ENCODE measurements at regions not wholly inside any gene's neighbourhood (a gene's known extent, or its start where the extent isn't known, plus 50 kb on each side); places are given as distances from the start of the nearest gene placed in this dataset.
"Not testable (repeated sequence)": the region's sequence is repeated elsewhere in the genome, so short reads cannot be mapped to it uniquely, and the experiment has no call there.

DNA sequence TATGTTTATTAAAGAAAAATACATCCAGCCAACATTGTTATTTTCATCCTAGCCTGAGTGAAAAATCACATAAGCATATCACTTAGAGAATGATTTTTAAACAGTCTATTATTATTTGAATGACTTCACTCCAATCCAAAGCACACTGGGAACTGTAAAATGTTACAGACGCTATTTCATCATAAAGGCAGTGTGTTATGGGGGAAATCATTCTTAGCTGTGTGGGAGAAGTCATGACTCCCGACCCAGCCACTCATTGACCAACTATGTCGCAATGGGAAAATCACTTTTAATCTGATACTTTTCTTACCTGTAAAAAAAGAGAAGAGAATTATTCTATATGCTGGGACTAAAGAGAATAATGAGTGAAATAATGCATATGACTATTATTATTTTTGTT is 653.6 kb downstream of the TTLL7 start:
- H2AFZ ChIP-seq (replicated peaks; ENCODE audit: low read length, poor library complexity); H3K27me3 ChIP-seq (ENCODE audit: control insufficient read depth, insufficient read depth, low read length); ATAC-seq (ENCODE audit: low read depth); H2AK5ac ChIP-seq (ENCODE audit: low read depth, low read length); H2BK20ac ChIP-seq (ENCODE audit: low read depth, low read length); H3K79me1 ChIP-seq (ENCODE audit: low read depth in 1 of 2, low read length in 2 of 2); H3K9me3 ChIP-seq (ENCODE audit: control insufficient read depth, insufficient read depth, low read length); H3K56ac ChIP-seq (ENCODE audit: extremely low read depth, insufficient read depth, low read length); H4K8ac ChIP-seq (ENCODE audit: low read depth in 2 of 2, low read length in 2 of 2); H4K20me1 ChIP-seq (ENCODE audit: insufficient read depth, low read length); H3K23ac ChIP-seq (ENCODE audit: low read depth, low read length); BruUV-seq (replicated peaks); H3K14ac ChIP-seq (replicated peaks; ENCODE audit: low read depth, low read length); in situ Hi-C loops (cut with MboI; ENCODE audit: low sequenced_read_pairs); H3K9ac ChIP-seq (ENCODE audit: low read depth, low read length); H3K18ac ChIP-seq (ENCODE audit: low read depth, low read length); H2BK120ac ChIP-seq (ENCODE audit: low read depth, low read length); intact Hi-C loops (cut with micrococcal nuclease); POLR2A ChIA-PET (ENCODE audit: unreplicated experiment); H3K36me3 ChIP-seq (ENCODE audit: control insufficient read depth, insufficient read depth, low read length); H3K4me2 ChIP-seq (ENCODE audit: low read depth, low read length); H4K5ac ChIP-seq (ENCODE audit: low read depth, low read length); H2BK5ac ChIP-seq (ENCODE audit: low read depth, low read length, poor library complexity, severe bottlenecking); H4K91ac ChIP-seq (ENCODE audit: insufficient read depth, low read depth, low read length); CTCF ChIA-PET; H2AK9ac ChIP-seq (replicated peaks; ENCODE audit: low read depth, low read length, poor library complexity); H3K4me1 ChIP-seq (ENCODE audit: control insufficient read depth, insufficient read depth, low read length); dilution Hi-C loops (cut with HindIII; ENCODE audit: low sequenced_read_pairs, unreplicated experiment); H3K4me3 ChIP-seq (ENCODE audit: insufficient read depth, low read depth, low read length); H3K27ac ChIP-seq (ENCODE audit: insufficient read depth, low read length); H3K9me1 ChIP-seq (ENCODE audit: insufficient read depth, low read length); H3K4ac ChIP-seq (ENCODE audit: low read depth, low read length); H2BK15ac ChIP-seq (ENCODE audit: low read depth, low read length): not testable (repeated sequence)
- DNase-seq, result peak; percentile 0
- TF ChIP-seq CEBPB (IDR thresholded peaks at IDR 0.05; ENCODE audit: low read depth, low read length), result 0 out of 2 replicates have a peak, but pooled peaks have one; percentile 39
- WGBS, 2 experiments (ENCODE audit: extremely low coverage in 2 of 2, insufficient read length in 1 of 2), result no CpG with 5 or more reads among the region's 3 CpGs

GRCh38 chr1:83343767-83344166 is 655.2 kb downstream of the TTLL7 start:
- WGBS, 2 experiments (ENCODE audit: extremely low coverage in 2 of 2, insufficient read length in 1 of 2), result no CpG with 5 or more reads among the region's 6 CpGs

More at GRCh38 chr1:83343767-83344166, 655.2 kb downstream of the TTLL7 start:
- dilution Hi-C loops (cut with HindIII; ENCODE audit: low sequenced_read_pairs, unreplicated experiment); H3K27ac ChIP-seq (ENCODE audit: insufficient read depth, low read length); H3K9me3 ChIP-seq (ENCODE audit: control insufficient read depth, insufficient read depth, low read length); H3K4me3 ChIP-seq (ENCODE audit: insufficient read depth, low read depth, low read length); in situ Hi-C loops (cut with MboI; ENCODE audit: low sequenced_read_pairs); H3K56ac ChIP-seq (ENCODE audit: extremely low read depth, insufficient read depth, low read length); H2AK9ac ChIP-seq (replicated peaks; ENCODE audit: low read depth, low read length, poor library complexity); H3K79me1 ChIP-seq (ENCODE audit: low read depth in 1 of 2, low read length in 2 of 2); intact Hi-C loops (cut with micrococcal nuclease); H4K5ac ChIP-seq (ENCODE audit: low read depth, low read length); H3K4ac ChIP-seq (ENCODE audit: low read depth, low read length); H3K18ac ChIP-seq (ENCODE audit: low read depth, low read length); H3K27me3 ChIP-seq (ENCODE audit: control insufficient read depth, insufficient read depth, low read length); H3K23ac ChIP-seq (ENCODE audit: low read depth, low read length); BruUV-seq (replicated peaks); H3K9ac ChIP-seq (ENCODE audit: low read depth, low read length); ATAC-seq (ENCODE audit: low read depth); H3K4me1 ChIP-seq (ENCODE audit: control insufficient read depth, insufficient read depth, low read length); H2AK5ac ChIP-seq (ENCODE audit: low read depth, low read length); H4K8ac ChIP-seq (ENCODE audit: low read depth in 2 of 2, low read length in 2 of 2); H3K14ac ChIP-seq (replicated peaks; ENCODE audit: low read depth, low read length); H3K9me1 ChIP-seq (ENCODE audit: insufficient read depth, low read length); H3K4me2 ChIP-seq (ENCODE audit: low read depth, low read length); H3K36me3 ChIP-seq (ENCODE audit: control insufficient read depth, insufficient read depth, low read length); H4K20me1 ChIP-seq (ENCODE audit: insufficient read depth, low read length); POLR2A ChIA-PET (ENCODE audit: unreplicated experiment); CTCF ChIA-PET; H2BK120ac ChIP-seq (ENCODE audit: low read depth, low read length); H2AFZ ChIP-seq (replicated peaks; ENCODE audit: low read length, poor library complexity); H2BK5ac ChIP-seq (ENCODE audit: low read depth, low read length, poor library complexity, severe bottlenecking); H2BK15ac ChIP-seq (ENCODE audit: low read depth, low read length); DNase-seq; H4K91ac ChIP-seq (ENCODE audit: insufficient read depth, low read depth, low read length); H2BK20ac ChIP-seq (ENCODE audit: low read depth, low read length): not testable (repeated sequence)
